Esophagus squamous epithelium (tissue), 4 donors: ENCODE measurements at regions not wholly inside any gene's neighbourhood (a gene's known extent, or its start where the extent isn't known, plus 50 kb on each side); places are given as distances from the start of the nearest gene placed in this dataset.

Experiments
- POLR2A ChIP-seq, 4 donors: fragments of 450-650 bp; IDR thresholded peaks; one replicate each; pipeline ENCODE4 v1.6.1; 2017; ENCODE audit warnings: antibody characterized with exemption in 4 of 4, mild to moderate bottlenecking in 4 of 4, moderate library complexity in 3 of 4
- TF ChIP-seq, protein P1 (sequence below), 6 experiments: fragments of 450-650 bp in 4 of 6; fragments of 200-600 bp in 2 of 6; sonication (generic) in 2 of 6; IDR thresholded peaks; one replicate each; pipeline ENCODE4 v1.5.1; 2016 to 2019; ENCODE audit warnings: antibody characterized with exemption in 6 of 6, mild to moderate bottlenecking in 4 of 6, moderate library complexity in 4 of 6

DNA sequence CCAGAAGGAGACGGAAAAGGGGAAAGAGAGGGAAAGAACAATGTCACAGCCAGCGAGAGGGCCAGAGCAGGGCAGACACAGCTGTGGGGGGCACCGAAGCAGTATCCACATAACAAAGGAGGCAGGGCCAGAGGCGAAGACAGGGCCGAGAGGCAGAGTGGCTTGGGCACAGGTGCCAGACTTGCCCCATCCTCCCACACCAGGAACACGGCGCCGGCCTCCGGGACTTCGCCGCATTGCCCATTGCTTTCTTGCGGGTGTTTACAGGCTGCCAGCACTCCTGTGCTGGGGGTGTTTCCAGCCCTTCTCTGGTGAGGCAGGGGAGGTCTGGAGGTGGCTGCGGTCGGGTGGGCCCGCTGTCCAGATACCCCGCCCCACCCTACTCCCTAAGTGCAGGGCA lies 78.0 kb downstream of the ENGASE start:
- TF ChIP-seq, protein P1, sequence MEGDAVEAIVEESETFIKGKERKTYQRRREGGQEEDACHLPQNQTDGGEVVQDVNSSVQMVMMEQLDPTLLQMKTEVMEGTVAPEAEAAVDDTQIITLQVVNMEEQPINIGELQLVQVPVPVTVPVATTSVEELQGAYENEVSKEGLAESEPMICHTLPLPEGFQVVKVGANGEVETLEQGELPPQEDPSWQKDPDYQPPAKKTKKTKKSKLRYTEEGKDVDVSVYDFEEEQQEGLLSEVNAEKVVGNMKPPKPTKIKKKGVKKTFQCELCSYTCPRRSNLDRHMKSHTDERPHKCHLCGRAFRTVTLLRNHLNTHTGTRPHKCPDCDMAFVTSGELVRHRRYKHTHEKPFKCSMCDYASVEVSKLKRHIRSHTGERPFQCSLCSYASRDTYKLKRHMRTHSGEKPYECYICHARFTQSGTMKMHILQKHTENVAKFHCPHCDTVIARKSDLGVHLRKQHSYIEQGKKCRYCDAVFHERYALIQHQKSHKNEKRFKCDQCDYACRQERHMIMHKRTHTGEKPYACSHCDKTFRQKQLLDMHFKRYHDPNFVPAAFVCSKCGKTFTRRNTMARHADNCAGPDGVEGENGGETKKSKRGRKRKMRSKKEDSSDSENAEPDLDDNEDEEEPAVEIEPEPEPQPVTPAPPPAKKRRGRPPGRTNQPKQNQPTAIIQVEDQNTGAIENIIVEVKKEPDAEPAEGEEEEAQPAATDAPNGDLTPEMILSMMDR (IDR thresholded peaks at IDR 0.05): no peak
- TF ChIP-seq POLR2A (IDR thresholded peaks at IDR 0.05): no peak
